HG02588 (cell line): ENCODE measurements at regions not wholly inside any gene's neighbourhood (a gene's known extent, or its start where the extent isn't known, plus 50 kb on each side); places are given as distances from the start of the nearest gene placed in this dataset.

Experiments
- ATAC-seq: cut with Tn5 transposase; IDR thresholded peaks from one replicate; pipeline ENCODE4 v1.9.1; 2021; ENCODE audit warnings: mild to moderate bottlenecking, moderate library complexity; ENCODE audit not compliant: unreplicated experiment

GRCh38 chr2:16006537-16007166 lies 66.3 kb downstream of the MYCN start:
- ATAC-seq = no peak

GRCh38 chr2:16005816-16006536 lies 65.6 kb downstream of the MYCN start:
- no peak for ATAC-seq

GRCh38 chr2:16005389-16005788 lies 65.0 kb downstream of the MYCN start:
- no peak for ATAC-seq

- no peak for ATAC-seq
Measured at GRCh38 chr2:16003809-16004208, 63.5 kb downstream of the MYCN start.

GRCh38 chr2:16003152-16003551 lies 62.8 kb downstream of the MYCN start:
- ATAC-seq = no peak

GRCh38 chr2:16002575-16002974 lies 62.2 kb downstream of the MYCN start:
- no peak for ATAC-seq

GRCh38 chr2:16002144-16002543 lies 61.8 kb downstream of the MYCN start:
- no peak for ATAC-seq

GRCh38 chr2:16000642-16001041 lies 60.3 kb downstream of the MYCN start:
- ATAC-seq = no peak

GRCh38 chr2:15999596-16000469 lies 59.5 kb downstream of the MYCN start:
- ATAC-seq = no peak

- ATAC-seq = no peak
Measured at GRCh38 chr2:15997728-15998280, 57.5 kb downstream of the MYCN start.

GRCh38 chr2:15996536-15997423 lies 56.4 kb downstream of the MYCN start:
- no peak for ATAC-seq
